ENCODE measurements at regions not wholly inside any gene's neighbourhood (a gene's known extent, or its start where the extent isn't known, plus 50 kb on each side); places are given as distances from the start of the nearest gene placed in this dataset.

DNA sequence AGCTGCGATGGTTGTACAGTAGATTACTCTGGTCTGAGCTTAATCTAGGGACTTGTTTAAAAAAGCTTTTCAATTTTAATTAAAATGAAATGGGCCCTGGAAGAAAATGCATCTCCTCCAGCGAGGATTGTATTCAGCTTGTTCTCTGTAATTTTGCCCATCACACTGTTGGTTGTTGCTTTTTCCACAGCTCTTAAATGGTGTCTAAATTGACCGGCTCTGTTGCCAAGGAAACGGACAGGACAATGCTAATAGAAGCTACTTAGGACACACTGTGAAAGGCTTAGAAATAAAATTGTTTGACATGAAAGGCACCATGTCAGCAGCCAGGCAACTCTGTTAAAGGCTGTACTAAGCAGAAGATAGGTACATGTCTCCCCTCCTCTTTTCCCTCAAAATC lies 116.7 kb upstream of the NRSN1 start:
- H3K4me2 ChIP-seq (ENCODE audit: insufficient read depth, low read length): no peak overlapping the region
- H3K79me2 ChIP-seq (ENCODE audit: control insufficient read depth, insufficient read depth, low read length): no peaks in the 10 kb centered on the region
- TF ChIP-seq CTCF (IDR thresholded peaks at IDR 0.05; ENCODE audit: extremely low read depth in 1 of 2, insufficient read depth in 1 of 2, low read depth in 1 of 2, low read length in 2 of 2) (no peak), JUN (IDR thresholded peaks at IDR 0.05; ENCODE audit: borderline replicate concordance, insufficient read depth, insufficient read length, low read depth) (no peak), EZH2 (IDR thresholded peaks at IDR 0.05; ENCODE audit: borderline replicate concordance, low read depth, low read length, severe bottlenecking) (no peak), POLR2AphosphoS5 (IDR thresholded peaks at IDR 0.05; ENCODE audit: insufficient read depth, low read depth, low read length) (no peak), FOS (IDR thresholded peaks at IDR 0.05; ENCODE audit: borderline replicate concordance, insufficient read depth, low read length) (no peak), MAX (IDR thresholded peaks at IDR 0.05; ENCODE audit: insufficient read depth, insufficient read length) (no peak), GATA2 (IDR thresholded peaks at IDR 0.05; ENCODE audit: insufficient read depth, insufficient read length, low read depth, low read length) (no peak), POLR2A (IDR thresholded peaks at IDR 0.05; ENCODE audit: low read depth, low read length) (no peak), MYC (IDR thresholded peaks at IDR 0.05; ENCODE audit: low read depth, low read length) (no peak)
- POLR2A ChIA-PET: no interaction called here
- H3K9me1 ChIP-seq (replicated peaks; ENCODE audit: control insufficient read depth, extremely low read depth, insufficient read depth, low read length): no peaks in the 10 kb centered on the region
- H3K9me3 ChIP-seq (replicated peaks; ENCODE audit: control insufficient read depth, insufficient read depth, low read length): peaks cover 5% of the 10 kb centered on the region
- H2AFZ ChIP-seq (ENCODE audit: low read depth, low read length): no peak overlapping the region
- intact Hi-C loops (cut with micrococcal nuclease): no loop called here
- no peaks in the 10 kb centered on the region for H3K27me3 ChIP-seq (ENCODE audit: control insufficient read depth in 2 of 2, insufficient read depth in 2 of 2, low read length in 2 of 2)
- dilution Hi-C loops (cut with MboI; ENCODE audit: extremely low pct_ligation_motif_present, low sequenced_read_pairs): no loop called here
- DNase-seq (ENCODE audit: low read depth, low spot score) (no peak), FAIRE-seq (no peak)
- H3K4me1 ChIP-seq (ENCODE audit: control insufficient read depth, extremely low read depth, insufficient read depth, low read length): no peaks in the 10 kb centered on the region
- no peak overlapping the region for H3K4me3 ChIP-seq (replicated peaks in 1 of 3; ENCODE audit: insufficient read depth in 1 of 3, low read depth in 1 of 3, low read length in 3 of 3)
- no peak overlapping the region for H3K9ac ChIP-seq (replicated peaks; ENCODE audit: extremely low read depth, insufficient read depth, low read length)
- CTCF ChIA-PET: no interaction called here
- H3K36me3 ChIP-seq (ENCODE audit: control insufficient read depth in 2 of 2, extremely low read depth in 1 of 2, insufficient read depth in 2 of 2, low read length in 2 of 2): no peaks in the 10 kb centered on the region
- BruUV-seq (replicated peaks): no TSS peak
- no peaks in the 10 kb centered on the region for H4K20me1 ChIP-seq (replicated peaks; ENCODE audit: control insufficient read depth, extremely low read depth, insufficient read depth, low read length)
- H3K27ac ChIP-seq (ENCODE audit: insufficient read depth, low read depth, low read length): no peak overlapping the region
